ENCODE measurements at regions not wholly inside any gene's neighbourhood (a gene's known extent, or its start where the extent isn't known, plus 50 kb on each side); places are given as distances from the start of the nearest gene placed in this dataset.

DNA sequence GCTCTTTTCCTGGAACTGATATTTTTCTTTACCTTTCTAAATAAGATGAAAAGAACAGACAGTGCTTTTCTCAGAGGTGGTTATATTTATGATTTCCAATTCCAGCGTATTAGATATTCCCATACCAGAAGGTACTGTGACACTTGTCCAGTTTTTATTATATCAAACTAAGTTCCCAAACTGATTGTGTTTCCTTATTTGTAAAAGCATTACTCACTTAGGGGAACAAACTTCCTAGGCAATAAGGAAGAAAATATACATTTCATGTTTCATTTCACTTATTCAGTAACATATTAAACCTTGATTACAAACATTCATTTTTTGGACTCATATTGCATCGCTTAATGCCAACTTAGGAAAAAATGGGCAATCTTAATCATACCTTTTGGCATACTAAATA, 1480.0 kb upstream of the NUDT12 start:
- TF ChIP-seq POLR2A (IDR thresholded peaks at IDR 0.05): no peak
- TF ChIP-seq, protein P1, sequence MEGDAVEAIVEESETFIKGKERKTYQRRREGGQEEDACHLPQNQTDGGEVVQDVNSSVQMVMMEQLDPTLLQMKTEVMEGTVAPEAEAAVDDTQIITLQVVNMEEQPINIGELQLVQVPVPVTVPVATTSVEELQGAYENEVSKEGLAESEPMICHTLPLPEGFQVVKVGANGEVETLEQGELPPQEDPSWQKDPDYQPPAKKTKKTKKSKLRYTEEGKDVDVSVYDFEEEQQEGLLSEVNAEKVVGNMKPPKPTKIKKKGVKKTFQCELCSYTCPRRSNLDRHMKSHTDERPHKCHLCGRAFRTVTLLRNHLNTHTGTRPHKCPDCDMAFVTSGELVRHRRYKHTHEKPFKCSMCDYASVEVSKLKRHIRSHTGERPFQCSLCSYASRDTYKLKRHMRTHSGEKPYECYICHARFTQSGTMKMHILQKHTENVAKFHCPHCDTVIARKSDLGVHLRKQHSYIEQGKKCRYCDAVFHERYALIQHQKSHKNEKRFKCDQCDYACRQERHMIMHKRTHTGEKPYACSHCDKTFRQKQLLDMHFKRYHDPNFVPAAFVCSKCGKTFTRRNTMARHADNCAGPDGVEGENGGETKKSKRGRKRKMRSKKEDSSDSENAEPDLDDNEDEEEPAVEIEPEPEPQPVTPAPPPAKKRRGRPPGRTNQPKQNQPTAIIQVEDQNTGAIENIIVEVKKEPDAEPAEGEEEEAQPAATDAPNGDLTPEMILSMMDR (IDR thresholded peaks at IDR 0.05): no peak
- no peak for TF ChIP-seq POLR2AphosphoS5 (IDR thresholded peaks at IDR 0.05)
